ENCODE measurements at regions not wholly inside any gene's neighbourhood (a gene's known extent, or its start where the extent isn't known, plus 50 kb on each side); places are given as distances from the start of the nearest gene placed in this dataset.

DNA sequence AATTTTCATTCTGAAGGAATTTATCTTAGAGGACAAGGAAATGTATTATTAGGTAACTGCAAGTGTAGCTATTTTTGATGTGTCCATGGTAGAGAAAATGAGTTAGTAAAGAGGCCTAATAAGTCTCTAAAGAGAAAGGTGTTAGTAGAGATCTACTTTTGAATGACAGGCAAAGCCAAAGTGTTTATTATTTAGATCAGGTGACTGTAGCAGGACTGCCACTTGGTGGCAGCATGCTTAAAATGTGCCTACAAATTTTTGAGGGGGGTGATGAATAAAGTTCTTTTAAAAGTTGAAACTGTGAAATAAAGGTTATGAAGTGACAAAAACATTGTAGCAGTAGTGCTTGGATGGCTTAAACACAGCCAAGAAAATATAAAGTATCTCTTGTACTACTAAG lies 421.5 kb upstream of the MEIS1 start:
- no peak overlapping the region for H3K4me3 ChIP-seq
- DNase-seq (ENCODE audit: low spot score) (no peak), ATAC-seq (ENCODE audit: insufficient number of reproducible peaks, low FRiP score, low read depth) (no peak)
- TF ChIP-seq, protein P1, sequence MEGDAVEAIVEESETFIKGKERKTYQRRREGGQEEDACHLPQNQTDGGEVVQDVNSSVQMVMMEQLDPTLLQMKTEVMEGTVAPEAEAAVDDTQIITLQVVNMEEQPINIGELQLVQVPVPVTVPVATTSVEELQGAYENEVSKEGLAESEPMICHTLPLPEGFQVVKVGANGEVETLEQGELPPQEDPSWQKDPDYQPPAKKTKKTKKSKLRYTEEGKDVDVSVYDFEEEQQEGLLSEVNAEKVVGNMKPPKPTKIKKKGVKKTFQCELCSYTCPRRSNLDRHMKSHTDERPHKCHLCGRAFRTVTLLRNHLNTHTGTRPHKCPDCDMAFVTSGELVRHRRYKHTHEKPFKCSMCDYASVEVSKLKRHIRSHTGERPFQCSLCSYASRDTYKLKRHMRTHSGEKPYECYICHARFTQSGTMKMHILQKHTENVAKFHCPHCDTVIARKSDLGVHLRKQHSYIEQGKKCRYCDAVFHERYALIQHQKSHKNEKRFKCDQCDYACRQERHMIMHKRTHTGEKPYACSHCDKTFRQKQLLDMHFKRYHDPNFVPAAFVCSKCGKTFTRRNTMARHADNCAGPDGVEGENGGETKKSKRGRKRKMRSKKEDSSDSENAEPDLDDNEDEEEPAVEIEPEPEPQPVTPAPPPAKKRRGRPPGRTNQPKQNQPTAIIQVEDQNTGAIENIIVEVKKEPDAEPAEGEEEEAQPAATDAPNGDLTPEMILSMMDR (IDR thresholded peaks at IDR 0.05), result no peak
- no peaks in the 10 kb centered on the region for H3K27me3 ChIP-seq (replicated peaks; ENCODE audit: insufficient read depth)
- H3K27ac ChIP-seq, result no peak overlapping the region
- H3K4me1 ChIP-seq (ENCODE audit: control insufficient read depth in 1 of 2, low read depth in 2 of 2), result no peaks in the 10 kb centered on the region
- H3K9me3 ChIP-seq, result no peaks in the 10 kb centered on the region
- H3K36me3 ChIP-seq, result no peaks in the 10 kb centered on the region

DNA sequence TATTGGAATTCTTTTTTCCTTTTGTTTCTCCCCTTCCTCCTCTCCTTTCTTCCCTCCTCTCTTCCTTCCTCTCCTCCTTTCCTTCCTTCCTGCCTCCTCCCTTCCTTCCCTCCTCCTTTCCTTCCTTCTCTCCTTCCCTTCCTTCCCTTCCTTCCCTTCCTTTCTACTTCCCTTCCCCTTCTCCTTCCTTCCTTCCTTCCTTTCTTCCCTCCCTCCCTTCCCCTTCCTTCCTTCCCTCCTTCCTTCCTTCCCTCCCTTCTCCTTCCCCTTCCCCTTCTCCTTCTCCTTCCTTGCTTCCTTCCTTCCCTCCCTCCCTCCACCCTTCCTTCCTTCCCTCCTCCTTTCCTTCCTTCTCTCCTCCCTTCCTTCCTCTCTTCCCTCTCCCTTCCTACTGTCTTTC lies 431.0 kb upstream of the MEIS1 start:
- Histone ChIP-seq H3K36me3 (no peaks in the 10 kb centered on the region), H3K27me3 (replicated peaks; ENCODE audit: insufficient read depth) (no peaks in the 10 kb centered on the region), H3K27ac (no peak overlapping the region), H3K4me1 (ENCODE audit: control insufficient read depth in 1 of 2, low read depth in 2 of 2) (no peaks in the 10 kb centered on the region), H3K9me3 (no peaks in the 10 kb centered on the region), H3K4me3 (no peak overlapping the region)
- TF ChIP-seq, protein P1 (IDR thresholded peaks at IDR 0.05), result no peak
- DNase-seq (ENCODE audit: low spot score) (no peak), ATAC-seq (ENCODE audit: insufficient number of reproducible peaks, low FRiP score, low read depth) (no peak)

DNA sequence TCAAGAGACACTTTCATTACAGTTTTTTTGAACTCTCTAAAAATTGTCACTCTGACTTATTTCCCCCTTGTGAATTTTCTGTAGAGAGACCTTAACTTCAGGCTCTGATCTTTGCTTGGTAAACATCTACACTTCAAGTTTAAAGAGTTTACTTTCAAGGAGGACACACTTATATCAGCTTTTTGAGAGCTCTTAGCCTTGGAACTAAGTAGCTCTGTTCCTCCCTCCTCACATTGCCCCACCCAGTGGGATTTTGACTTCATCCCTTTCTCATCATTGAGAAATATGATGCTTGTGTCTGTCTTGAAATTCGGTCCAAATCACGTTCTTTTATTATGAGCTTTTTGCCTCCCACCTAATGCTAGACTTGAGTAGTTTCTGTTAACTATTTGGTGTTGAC lies 433.4 kb upstream of the MEIS1 start:
- TF ChIP-seq, protein P1 (IDR thresholded peaks at IDR 0.05), result no peak
- Histone ChIP-seq H3K4me1 (ENCODE audit: control insufficient read depth in 1 of 2, low read depth in 2 of 2) (no peaks in the 10 kb centered on the region), H3K27me3 (replicated peaks; ENCODE audit: insufficient read depth) (no peaks in the 10 kb centered on the region)

DNA sequence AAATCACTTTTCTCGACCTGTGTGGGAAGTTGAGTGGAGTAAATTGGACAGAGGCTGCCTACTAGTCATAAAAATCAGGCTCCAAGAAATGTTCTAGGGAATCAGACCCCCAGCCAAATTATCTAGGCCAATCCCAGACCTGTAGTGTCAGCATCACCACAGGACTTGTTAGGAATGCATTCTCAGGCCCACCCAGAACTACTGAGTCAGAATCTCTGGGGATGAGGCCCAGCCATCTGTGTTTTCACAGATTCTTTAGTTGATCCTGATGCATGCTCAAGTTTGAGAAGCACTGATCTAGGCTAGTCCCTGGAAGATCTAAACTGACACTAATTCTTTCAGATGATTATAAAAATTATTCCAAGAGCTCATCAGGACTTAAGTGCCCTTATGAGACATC lies 434.0 kb upstream of the MEIS1 start:
- no peaks in the 10 kb centered on the region for H3K9me3 ChIP-seq
- H3K27ac ChIP-seq, result no peak overlapping the region
- no peak for DNase-seq (ENCODE audit: low spot score)
- H3K27me3 ChIP-seq (replicated peaks; ENCODE audit: insufficient read depth), result no peaks in the 10 kb centered on the region
- no peak overlapping the region for H3K4me3 ChIP-seq
- no peak for ATAC-seq (ENCODE audit: insufficient number of reproducible peaks, low FRiP score, low read depth)
- H3K4me1 ChIP-seq (ENCODE audit: control insufficient read depth in 1 of 2, low read depth in 2 of 2), result no peaks in the 10 kb centered on the region
- TF ChIP-seq, protein P1 (IDR thresholded peaks at IDR 0.05), result no peak
- H3K36me3 ChIP-seq, result no peaks in the 10 kb centered on the region

More for the DNA sequence above, 433.4 kb upstream of the MEIS1 start:
- no peaks in the 10 kb centered on the region for H3K9me3 ChIP-seq
- H3K4me3 ChIP-seq, result no peak overlapping the region
- H3K36me3 ChIP-seq, result no peaks in the 10 kb centered on the region
- ATAC-seq (ENCODE audit: insufficient number of reproducible peaks, low FRiP score, low read depth) (no peak), DNase-seq (ENCODE audit: low spot score) (no peak)
- no peak overlapping the region for H3K27ac ChIP-seq

DNA sequence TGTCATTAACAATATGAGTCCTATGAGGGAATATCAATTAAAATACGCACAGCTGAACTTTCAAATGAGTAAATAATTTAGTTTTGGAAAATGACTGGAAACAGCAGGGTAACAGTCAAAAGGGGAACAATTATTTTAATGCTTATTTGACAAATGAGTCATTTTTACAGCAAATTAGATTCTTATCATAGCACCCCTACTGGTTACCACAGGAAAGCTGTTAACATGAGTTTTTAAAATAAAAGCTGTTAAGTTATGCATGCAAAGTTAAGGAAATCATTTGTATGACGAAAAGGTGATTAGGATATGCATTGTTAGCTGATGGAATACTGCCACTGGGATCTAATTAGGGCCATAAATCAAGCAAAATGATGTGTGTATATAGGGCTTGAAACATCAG lies 435.1 kb upstream of the MEIS1 start:
- Histone ChIP-seq H3K36me3 (no peaks in the 10 kb centered on the region), H3K27ac (no peak overlapping the region), H3K4me1 (ENCODE audit: control insufficient read depth in 1 of 2, low read depth in 2 of 2) (no peaks in the 10 kb centered on the region), H3K4me3 (no peak overlapping the region), H3K27me3 (replicated peaks; ENCODE audit: insufficient read depth) (no peaks in the 10 kb centered on the region), H3K9me3 (no peaks in the 10 kb centered on the region)
- DNase-seq (ENCODE audit: low spot score), result no peak
- ATAC-seq (ENCODE audit: insufficient number of reproducible peaks, low FRiP score, low read depth), result no peak
- TF ChIP-seq, protein P1 (IDR thresholded peaks at IDR 0.05), result no peak
